WTC11 (cell line): ENCODE measurements at regions not wholly inside any gene's neighbourhood (a gene's known extent, or its start where the extent isn't known, plus 50 kb on each side); places are given as distances from the start of the nearest gene placed in this dataset.

Source experiments
- ATAC-seq: fragments of 200-7000 bp; cut with Tn5 transposase; 2 replicates; pipeline ENCODE4 v1.10.0; 2021; ENCODE audit warnings: mild to moderate bottlenecking, moderate library complexity
- CTCF ChIA-PET: fragments of 300-600 bp; sonication (Branson Sonifier 250); formaldehyde crosslinking; loops from one replicate; lab custom pipeline; 2021; ENCODE audit warnings: antibody characterized with exemption; lab: Charles Lee
- POLR2A ChIA-PET: fragments of 350-600 bp; sonication (Branson Sonifier 250); formaldehyde crosslinking; loops from one replicate; lab custom pipeline; 2021; ENCODE audit warnings: antibody characterized with exemption; lab: Charles Lee
- DNase-seq: peaks from one replicate; pipeline ENCODE4 v3.0.0; 2021; ENCODE audit warnings: low spot score
- H3K27ac Mint-ChIP-seq: 2 replicates; pipeline ENCODE4 v1.8.0; 2021; ENCODE audit warnings: mixed read lengths
- H3K27me3 Mint-ChIP-seq: 2 replicates; pipeline ENCODE4 v1.8.0; 2021; ENCODE audit warnings: low read depth, mild to moderate bottlenecking, moderate library complexity, mixed read lengths
- H3K36me3 Mint-ChIP-seq: 2 replicates; pipeline ENCODE4 v1.8.0; 2021; ENCODE audit warnings: mixed read lengths
- H3K4me1 Mint-ChIP-seq: 2 replicates; pipeline ENCODE4 v1.8.0; 2022; ENCODE audit warnings: mixed read lengths
- H3K4me3 Mint-ChIP-seq: 2 replicates; pipeline ENCODE4 v1.8.0; 2021; ENCODE audit warnings: mild to moderate bottlenecking, moderate library complexity, mixed read lengths
- H3K9me3 Mint-ChIP-seq: 2 replicates; pipeline ENCODE4 v1.8.0; 2021; ENCODE audit warnings: mixed read lengths
- AR ChIP-seq: fragments of 250-450 bp; sonication (Bioruptor Pico); IDR thresholded peaks from 2 replicates; pipeline ENCODE4 v1.9.0; 2021; ENCODE audit warnings: mild to moderate bottlenecking
- ATF2 ChIP-seq: sonication (generic); formaldehyde crosslinking; IDR thresholded peaks from 2 replicates; pipeline ENCODE4 v1.8.1; 2022; ENCODE audit warnings: low read depth, missing genetic modification reagents, borderline replicate concordance
- CREB1 ChIP-seq: sonication (generic); formaldehyde crosslinking; IDR thresholded peaks from 2 replicates; pipeline ENCODE4 v1.8.0; 2023; ENCODE audit warnings: mild to moderate bottlenecking, missing genetic modification reagents
- E2F1 ChIP-seq: sonication (generic); formaldehyde crosslinking; IDR thresholded peaks from 2 replicates; pipeline ENCODE4 v1.8.0; 2022; ENCODE audit warnings: mild to moderate bottlenecking, missing genetic modification reagents
- E2F4 ChIP-seq: sonication (generic); formaldehyde crosslinking; IDR thresholded peaks from 2 replicates; pipeline ENCODE4 v1.8.1; 2022; ENCODE audit warnings: low read depth, mild to moderate bottlenecking, moderate library complexity, missing genetic modification reagents, borderline replicate concordance
- ERG ChIP-seq: fragments of 250-450 bp; sonication (Bioruptor Pico); IDR thresholded peaks from 2 replicates; pipeline ENCODE4 v1.8.0; 2021; ENCODE audit warnings: mild to moderate bottlenecking
- GABPB1 ChIP-seq: sonication (generic); formaldehyde crosslinking; IDR thresholded peaks from 2 replicates; pipeline ENCODE4 v1.8.1; 2023; ENCODE audit warnings: mild to moderate bottlenecking, missing genetic modification reagents
- JUN ChIP-seq: sonication (generic); formaldehyde crosslinking; IDR thresholded peaks from 2 replicates; pipeline ENCODE4 v1.8.0; 2023; ENCODE audit warnings: mild to moderate bottlenecking, missing genetic modification reagents
- MLX ChIP-seq: sonication (generic); formaldehyde crosslinking; IDR thresholded peaks from 2 replicates; pipeline ENCODE4 v1.8.1; 2023; ENCODE audit warnings: mild to moderate bottlenecking, missing genetic modification reagents, moderate library complexity
- NR1H2 ChIP-seq: sonication (generic); formaldehyde crosslinking; IDR thresholded peaks from 2 replicates; pipeline ENCODE4 v1.9.0; 2021; ENCODE audit warnings: mild to moderate bottlenecking, moderate library complexity, missing genetic modification reagents
- TCF7 ChIP-seq: sonication (generic); formaldehyde crosslinking; IDR thresholded peaks from 2 replicates; pipeline ENCODE4 v1.8.0; 2022; ENCODE audit warnings: mild to moderate bottlenecking, low read depth, missing genetic modification reagents, moderate library complexity
- ZNF263 ChIP-seq: sonication (generic); formaldehyde crosslinking; IDR thresholded peaks from 2 replicates; pipeline ENCODE4 v1.8.1; 2022; ENCODE audit warnings: low read depth, mild to moderate bottlenecking, moderate library complexity, missing genetic modification reagents
- ZNF317 ChIP-seq: sonication (generic); formaldehyde crosslinking; IDR thresholded peaks from 2 replicates; pipeline ENCODE4 v1.8.1; 2023; ENCODE audit warnings: low read depth, mild to moderate bottlenecking, moderate library complexity, missing genetic modification reagents, borderline replicate concordance
- ZNF396 ChIP-seq: fragments of 250-450 bp; sonication (Bioruptor Pico); IDR thresholded peaks from 2 replicates; pipeline ENCODE4 v1.8.0; 2021; ENCODE audit warnings: mild to moderate bottlenecking, moderate library complexity, borderline replicate concordance
- ZNF512 ChIP-seq: sonication (generic); formaldehyde crosslinking; IDR thresholded peaks from 2 replicates; pipeline ENCODE4 v1.8.1; 2022; ENCODE audit warnings: missing genetic modification reagents, borderline replicate concordance
- ZNF532 ChIP-seq: fragments of 250-450 bp; sonication (Bioruptor Pico); IDR thresholded peaks from 2 replicates; pipeline ENCODE4 v1.9.0; 2021; ENCODE audit warnings: mild to moderate bottlenecking, borderline replicate concordance

- no peak for ATAC-seq
- peaks cover 17% of the 10 kb centered on the region for H3K27me3 Mint-ChIP-seq
- no peak overlapping the region for H3K27ac Mint-ChIP-seq
- no peak overlapping the region for H3K4me3 Mint-ChIP-seq
- CTCF ChIA-PET = no interaction called here
- no peak for TF ChIP-seq MLX (CRISPR knock-in tag)
- no peak for TF ChIP-seq CREB1 (CRISPR knock-in tag)
- no peak for TF ChIP-seq GABPB1 (CRISPR knock-in tag)
- TF ChIP-seq, all 79 proteins: peak for 0
- no peaks in the 10 kb centered on the region for H3K9me3 Mint-ChIP-seq
- no peaks in the 10 kb centered on the region for H3K36me3 Mint-ChIP-seq
- no peak for DNase-seq
- H3K4me1 Mint-ChIP-seq = peaks cover 31% of the 10 kb centered on the region
- POLR2A ChIA-PET = no interaction called here
These were observed 94.4 kb upstream of the MBOAT2 start for GRCh38 chr2:9097892-9098291.

- POLR2A ChIA-PET = no interaction called here
- peaks cover 24% of the 10 kb centered on the region for H3K4me1 Mint-ChIP-seq
- DNase-seq (no peak), ATAC-seq (no peak)
- no peaks in the 10 kb centered on the region for H3K36me3 Mint-ChIP-seq
- H3K27ac Mint-ChIP-seq = no peak overlapping the region
- CTCF ChIA-PET = interaction anchor here (2.1 kb wide), 1 partner anchor 100 kb away, joined by 4 read pairs; no protein-coding TSS in a partner anchor
- no peak overlapping the region for H3K4me3 Mint-ChIP-seq
- no peaks in the 10 kb centered on the region for H3K9me3 Mint-ChIP-seq
- peaks cover 21% of the 10 kb centered on the region for H3K27me3 Mint-ChIP-seq
- TF ChIP-seq NR1H2 (CRISPR knock-in tag) (no peak), ATF2 (CRISPR knock-in tag) (no peak), ZNF532 (no peak), JUN (no peak), ZNF263 (CRISPR knock-in tag) (no peak), ERG (CRISPR knock-in tag) (no peak), TCF7 (CRISPR knock-in tag) (no peak)
These were observed 93.8 kb upstream of the MBOAT2 start for GRCh38 chr2:9097239-9097638.

GRCh38 chr2:9096761-9097160, 93.3 kb upstream of the MBOAT2 start:
- DNase-seq (no peak), ATAC-seq (no peak)
- H3K27me3 Mint-ChIP-seq = peaks cover 20% of the 10 kb centered on the region
- CTCF ChIA-PET = interaction anchor here (2.1 to 5.1 kb wide), 2 partner anchors 16 to 100 kb away, joined by 4 to 50 read pairs; no protein-coding TSS in a partner anchor
- H3K9me3 Mint-ChIP-seq = no peaks in the 10 kb centered on the region
- POLR2A ChIA-PET = no interaction called here
- TF ChIP-seq E2F4 (CRISPR knock-in tag) (no peak), ZNF512 (no peak), E2F1 (CRISPR knock-in tag) (no peak), CREB1 (CRISPR knock-in tag) (no peak), ZNF396 (CRISPR knock-in tag) (no peak), ZNF317 (CRISPR knock-in tag) (no peak), AR (no peak)
- TF ChIP-seq, all 79 proteins: peak for 0
- Mint-ChIP-seq H3K4me3 (no peak overlapping the region), H3K27ac (no peak overlapping the region), H3K36me3 (no peaks in the 10 kb centered on the region), H3K4me1 (peaks cover 20% of the 10 kb centered on the region)
